Spleen (tissue), 11 donors: ENCODE measurements at regions not wholly inside any gene's neighbourhood (a gene's known extent, or its start where the extent isn't known, plus 50 kb on each side); places are given as distances from the start of the nearest gene placed in this dataset.

Experiments
- DNase-seq: peaks from one replicate; pipeline ENCODE4 v3.0.0-alpha.2; 2020
- H3K27ac ChIP-seq, 8 donors: fragments of 200-600 bp; sonication (generic) in 7 of 8; 1 replicate in 4 of 8; 2 replicates in 4 of 8; pipeline versions ENCODE4 v1.5.0 to v1.8.0; 2016 to 2021; ENCODE audit warnings: inconsistent platforms in 4 of 8, mild to moderate bottlenecking in 4 of 8, moderate library complexity in 1 of 8
- H3K27me3 ChIP-seq, 7 donors: fragments of 200-600 bp; sonication (generic) in 6 of 7; replicated peaks in 1 of 7; 1 replicate in 4 of 7; 2 replicates in 3 of 7; pipeline versions ENCODE4 v1.5.0 to v1.8.0; 2016 to 2021; ENCODE audit warnings: inconsistent platforms in 3 of 7, mild to moderate bottlenecking in 1 of 7
- H3K36me3 ChIP-seq, 6 donors: fragments of 200-600 bp; sonication (generic) in 5 of 6; 1 replicate in 4 of 6; 2 replicates in 2 of 6; pipeline versions ENCODE4 v1.5.0 to v1.8.0; 2016 to 2021; ENCODE audit warnings: inconsistent platforms in 2 of 6
- H3K4me1 ChIP-seq, 6 donors: fragments of 200-600 bp; sonication (generic) in 5 of 6; 1 replicate in 3 of 6; 2 replicates in 3 of 6; pipeline versions ENCODE4 v1.5.0 to v1.8.0; 2016 to 2021; ENCODE audit warnings: inconsistent platforms in 3 of 6
- H3K4me3 ChIP-seq, 8 donors: fragments of 200-600 bp; sonication (generic) in 7 of 8; 1 replicate in 4 of 8; 2 replicates in 4 of 8; pipeline versions ENCODE4 v1.5.0 to v1.8.0; 2016 to 2021; ENCODE audit warnings: inconsistent platforms in 4 of 8, mild to moderate bottlenecking in 4 of 8, moderate library complexity in 2 of 8
- H3K9me3 ChIP-seq, 8 donors: fragments of 200-600 bp; sonication (generic) in 7 of 8; 1 replicate in 4 of 8; 2 replicates in 4 of 8; pipeline versions ENCODE4 v1.5.0 to v1.8.0; 2016 to 2021; ENCODE audit warnings: inconsistent platforms in 4 of 8
- POLR2A ChIP-seq, 3 donors: fragments of 450-650 bp; IDR thresholded peaks; one replicate each; pipeline ENCODE4 v1.5.1; 2017; ENCODE audit warnings: antibody characterized with exemption in 3 of 3, mild to moderate bottlenecking in 1 of 3
- POLR2AphosphoS5 ChIP-seq, 3 donors: sonication (generic); formaldehyde crosslinking; IDR thresholded peaks; one replicate each; pipeline ENCODE4 v1.5.1; 2017; ENCODE audit warnings: antibody characterized with exemption in 3 of 3
- WGBS, 5 donors: extraction: QIAGEN DNeasy Blood & Tissue Kit in 3 of 5; methylation state at CpG; one replicate each; pipeline versions ENCODE4 v1.1.5 to v1.1.7; 2013 to 2018; 5-methylcytosine and 5-hydroxymethylcytosine counted together
- intact Hi-C: fragments of 100-400 bp; cut with DNase I; formaldehyde crosslinking; loops from one replicate; pipeline ENCODE4 v1.15.0; 2023; ENCODE audit warnings: low total_unique reads
- TF ChIP-seq, protein P1 (sequence below), 11 experiments: fragments of 200-600 bp in 7 of 11; fragments of 450-650 bp in 4 of 11; sonication (generic) in 4 of 11; IDR thresholded peaks in 8 of 11; conservative IDR thresholded peaks in 3 of 11; 1 replicate in 7 of 11; 2 replicates in 4 of 11; pipeline versions ENCODE4 v1.4.0 to v1.8.0; 2016 to 2021; ENCODE audit warnings: antibody characterized with exemption in 11 of 11, inconsistent platforms in 4 of 11, mild to moderate bottlenecking in 1 of 11
- donor health status: healthy with polysubstance abuse.
- donor health status: DM: no; HTN: no; CAD: no; lungs with moderate emphysema.
- donor health status: DM: no; HTN: no; CAD: no.
- donor health status: Bipolar disorder and iron deficiency.
- donor health status: healthy.
- donor health status: DM: no; HTN: no; CAD: no.
- donor health status: DM: yes; HTN: yes; CAD: no.

DNA sequence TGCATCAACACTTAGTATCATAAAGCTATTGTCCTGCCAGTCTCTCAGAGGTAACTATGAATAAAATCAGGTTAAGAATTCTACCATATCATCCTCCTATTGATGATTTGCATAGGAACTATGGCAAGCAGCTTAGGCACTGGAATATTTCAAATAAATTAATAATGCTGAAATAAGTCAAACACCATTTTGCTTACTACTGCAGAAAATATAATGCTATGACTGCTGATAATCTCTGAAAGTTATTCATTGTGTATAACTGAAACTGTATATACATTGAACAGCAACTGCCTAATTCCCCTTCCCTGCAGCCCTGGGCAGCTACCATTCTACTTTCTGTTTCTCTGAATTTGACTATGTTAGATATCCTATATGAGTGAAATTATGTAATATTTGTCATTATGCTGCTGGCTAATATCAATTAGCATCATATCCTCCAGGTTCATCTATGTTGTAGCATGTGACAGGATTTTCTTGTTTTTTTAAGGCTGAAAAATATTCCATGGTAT lies 318.8 kb upstream of the SGCG start:
- intact Hi-C loops = no loop called here

DNA sequence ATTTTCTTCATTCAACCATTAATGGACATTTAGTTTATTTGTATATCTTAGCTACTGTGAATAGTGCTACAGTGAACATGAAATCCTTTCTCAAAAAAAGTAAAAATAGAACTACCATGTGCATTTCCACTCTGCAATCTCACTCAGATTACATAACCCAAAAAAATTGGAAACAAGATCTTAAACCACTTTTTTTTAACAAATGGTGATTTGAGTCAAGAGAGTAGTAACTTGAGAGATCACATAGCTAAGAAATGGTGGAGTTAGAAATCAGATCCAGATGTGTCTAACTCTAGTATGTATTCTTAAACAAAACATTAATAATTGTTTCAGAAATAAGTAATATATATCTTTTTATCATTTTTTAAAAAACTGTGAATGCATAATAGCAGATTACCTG lies 318.3 kb upstream of the SGCG start:
- no peaks in the 10 kb centered on the region for H3K9me3 ChIP-seq
- no peaks in the 10 kb centered on the region for H3K27me3 ChIP-seq
- no peaks in the 10 kb centered on the region for H3K4me1 ChIP-seq
- no peak for TF ChIP-seq POLR2AphosphoS5 (IDR thresholded peaks at IDR 0.05)
- TF ChIP-seq POLR2A (IDR thresholded peaks at IDR 0.05) = no peak
- TF ChIP-seq, protein P1, sequence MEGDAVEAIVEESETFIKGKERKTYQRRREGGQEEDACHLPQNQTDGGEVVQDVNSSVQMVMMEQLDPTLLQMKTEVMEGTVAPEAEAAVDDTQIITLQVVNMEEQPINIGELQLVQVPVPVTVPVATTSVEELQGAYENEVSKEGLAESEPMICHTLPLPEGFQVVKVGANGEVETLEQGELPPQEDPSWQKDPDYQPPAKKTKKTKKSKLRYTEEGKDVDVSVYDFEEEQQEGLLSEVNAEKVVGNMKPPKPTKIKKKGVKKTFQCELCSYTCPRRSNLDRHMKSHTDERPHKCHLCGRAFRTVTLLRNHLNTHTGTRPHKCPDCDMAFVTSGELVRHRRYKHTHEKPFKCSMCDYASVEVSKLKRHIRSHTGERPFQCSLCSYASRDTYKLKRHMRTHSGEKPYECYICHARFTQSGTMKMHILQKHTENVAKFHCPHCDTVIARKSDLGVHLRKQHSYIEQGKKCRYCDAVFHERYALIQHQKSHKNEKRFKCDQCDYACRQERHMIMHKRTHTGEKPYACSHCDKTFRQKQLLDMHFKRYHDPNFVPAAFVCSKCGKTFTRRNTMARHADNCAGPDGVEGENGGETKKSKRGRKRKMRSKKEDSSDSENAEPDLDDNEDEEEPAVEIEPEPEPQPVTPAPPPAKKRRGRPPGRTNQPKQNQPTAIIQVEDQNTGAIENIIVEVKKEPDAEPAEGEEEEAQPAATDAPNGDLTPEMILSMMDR (IDR thresholded peaks at IDR 0.05 in 8 of 11, conservative IDR thresholded peaks at IDR 0.05 in 3 of 11) = no peak
- H3K36me3 ChIP-seq = no peaks in the 10 kb centered on the region
- H3K27ac ChIP-seq = no peak overlapping the region
- no peak overlapping the region for H3K4me3 ChIP-seq
- no peak for DNase-seq
- intact Hi-C loops = no loop called here

More for the DNA sequence above, 318.8 kb upstream of the SGCG start:
- Histone ChIP-seq H3K27ac (no peak overlapping the region), H3K27me3 (no peaks in the 10 kb centered on the region), H3K36me3 (no peaks in the 10 kb centered on the region), H3K9me3 (peaks cover 0 to 3% (median 0%) of the 10 kb centered on the region in 8 donors), H3K4me1 (no peaks in the 10 kb centered on the region), H3K4me3 (no peak overlapping the region)
- TF ChIP-seq POLR2AphosphoS5 (IDR thresholded peaks at IDR 0.05) = no peak
- DNase-seq = no peak

DNA sequence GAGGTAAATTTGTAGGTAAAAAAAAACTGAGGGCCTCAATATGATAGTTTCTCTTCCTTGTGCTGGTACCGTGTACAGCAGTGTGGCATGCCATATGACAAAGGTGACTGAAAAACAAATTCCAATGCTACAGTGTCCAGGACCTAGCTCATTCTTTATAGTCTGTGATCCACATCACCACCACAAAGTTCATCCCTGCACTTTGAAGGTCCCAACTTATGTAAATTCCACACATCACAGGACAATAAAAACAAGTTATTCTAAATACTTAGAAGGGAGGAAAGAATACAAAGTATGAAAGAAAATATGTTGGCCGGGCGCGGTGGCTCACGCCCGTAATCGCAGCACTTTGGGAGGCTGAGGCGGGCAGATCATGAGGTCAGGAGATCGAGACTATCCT lies 314.6 kb upstream of the SGCG start:
- 90 to 98% (median 91%) methylated on average over 9 of the region's 9 CpGs for WGBS, 5 donors
- H3K36me3 ChIP-seq = no peaks in the 10 kb centered on the region

DNA sequence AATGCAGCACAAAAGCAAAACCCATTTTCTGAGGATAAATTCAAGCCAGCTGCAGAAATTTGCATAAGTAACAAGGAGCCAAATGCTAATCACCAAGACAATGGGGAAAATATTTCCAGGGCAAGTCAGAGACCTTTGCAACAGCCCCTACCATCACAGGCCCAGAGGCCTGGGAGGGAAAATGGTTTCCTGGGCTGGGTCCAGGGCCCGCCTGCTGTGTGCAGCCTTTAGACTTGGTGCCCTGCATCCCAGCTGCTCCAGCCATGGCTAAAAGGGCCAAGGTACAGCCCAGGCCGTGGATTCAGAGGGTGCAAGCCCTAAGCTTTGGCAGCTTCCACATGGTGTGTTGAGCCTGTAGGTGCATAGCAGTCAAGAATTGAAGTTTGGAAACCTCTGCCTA lies 309.5 kb upstream of the SGCG start:
- Histone ChIP-seq H3K27ac (no peak overlapping the region), H3K9me3 (peaks cover 0 to 8% (median 0%) of the 10 kb centered on the region in 8 donors), H3K36me3 (no peaks in the 10 kb centered on the region), H3K27me3 (no peaks in the 10 kb centered on the region), H3K4me3 (no peak overlapping the region), H3K4me1 (no peaks in the 10 kb centered on the region)
- TF ChIP-seq, protein P1 (IDR thresholded peaks at IDR 0.05 in 8 of 11, conservative IDR thresholded peaks at IDR 0.05 in 3 of 11) = no peak
- TF ChIP-seq POLR2AphosphoS5 (IDR thresholded peaks at IDR 0.05) (no peak), POLR2A (IDR thresholded peaks at IDR 0.05) (no peak)
- intact Hi-C loops = no loop called here
- no peak for DNase-seq
- WGBS, 5 donors = 76 to 94% (median 83%) methylated on average over 2 of the region's 2 CpGs

More for the DNA sequence above, 314.6 kb upstream of the SGCG start:
- intact Hi-C loops = no loop called here
- no peaks in the 10 kb centered on the region for H3K4me1 ChIP-seq
- H3K27me3 ChIP-seq = no peaks in the 10 kb centered on the region
- H3K9me3 ChIP-seq = no peaks in the 10 kb centered on the region
- no peak for TF ChIP-seq POLR2AphosphoS5 (IDR thresholded peaks at IDR 0.05)
- TF ChIP-seq POLR2A (IDR thresholded peaks at IDR 0.05) = no peak
- TF ChIP-seq, protein P1 (IDR thresholded peaks at IDR 0.05 in 8 of 11, conservative IDR thresholded peaks at IDR 0.05 in 3 of 11) = no peak
- DNase-seq = no peak
- H3K27ac ChIP-seq = no peak overlapping the region
- H3K4me3 ChIP-seq = no peak overlapping the region

DNA sequence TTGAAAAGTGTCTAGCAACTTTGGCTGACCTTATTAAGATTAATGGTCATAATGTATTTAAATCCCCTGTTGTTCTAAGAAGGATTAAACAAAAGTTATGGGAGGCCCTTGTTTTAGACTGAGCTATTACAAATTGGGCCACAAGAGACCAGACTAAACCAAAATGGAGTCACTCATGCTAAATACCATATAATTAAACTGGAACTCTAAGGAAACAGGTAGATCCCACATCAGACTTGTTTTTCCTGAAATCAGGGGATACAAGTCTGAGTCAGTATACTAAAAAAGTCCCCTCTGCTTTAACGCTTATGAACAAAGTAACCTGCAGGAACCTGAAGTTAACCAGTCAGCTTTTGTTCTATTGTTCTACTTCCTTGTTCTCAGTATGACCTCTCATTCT lies 305.9 kb upstream of the SGCG start:
- Histone ChIP-seq H3K9me3 (peaks cover 0 to 14% (median 0%) of the 10 kb centered on the region in 8 donors), H3K27ac (no peak overlapping the region), H3K4me3 (no peak overlapping the region), H3K27me3 (no peaks in the 10 kb centered on the region), H3K36me3 (no peaks in the 10 kb centered on the region), H3K4me1 (no peaks in the 10 kb centered on the region)
- no peak for DNase-seq
- 39 to 88% (median 82%) methylated on average over 1 of the region's 1 CpG for WGBS, 5 donors
- TF ChIP-seq, protein P1 (IDR thresholded peaks at IDR 0.05 in 8 of 11, conservative IDR thresholded peaks at IDR 0.05 in 3 of 11) = no peak
- TF ChIP-seq POLR2AphosphoS5 (IDR thresholded peaks at IDR 0.05) (no peak), POLR2A (IDR thresholded peaks at IDR 0.05) (no peak)
- intact Hi-C loops = no loop called here
